GM12872 (cell line): ENCODE measurements at regions not wholly inside any gene's neighbourhood (a gene's known extent, or its start where the extent isn't known, plus 50 kb on each side); places are given as distances from the start of the nearest gene placed in this dataset.
A peak's percentile ranks its signal among the peaks of the same experiment; 100 is the strongest.

Source experiments
- TF ChIP-seq, protein P1 (sequence below): IDR thresholded peaks from 3 replicates; pipeline ENCODE4 v1.5.1; 2011; ENCODE audit warnings: low read depth, mild to moderate bottlenecking, low read length, moderate library complexity; ENCODE audit not compliant: insufficient read depth

DNA sequence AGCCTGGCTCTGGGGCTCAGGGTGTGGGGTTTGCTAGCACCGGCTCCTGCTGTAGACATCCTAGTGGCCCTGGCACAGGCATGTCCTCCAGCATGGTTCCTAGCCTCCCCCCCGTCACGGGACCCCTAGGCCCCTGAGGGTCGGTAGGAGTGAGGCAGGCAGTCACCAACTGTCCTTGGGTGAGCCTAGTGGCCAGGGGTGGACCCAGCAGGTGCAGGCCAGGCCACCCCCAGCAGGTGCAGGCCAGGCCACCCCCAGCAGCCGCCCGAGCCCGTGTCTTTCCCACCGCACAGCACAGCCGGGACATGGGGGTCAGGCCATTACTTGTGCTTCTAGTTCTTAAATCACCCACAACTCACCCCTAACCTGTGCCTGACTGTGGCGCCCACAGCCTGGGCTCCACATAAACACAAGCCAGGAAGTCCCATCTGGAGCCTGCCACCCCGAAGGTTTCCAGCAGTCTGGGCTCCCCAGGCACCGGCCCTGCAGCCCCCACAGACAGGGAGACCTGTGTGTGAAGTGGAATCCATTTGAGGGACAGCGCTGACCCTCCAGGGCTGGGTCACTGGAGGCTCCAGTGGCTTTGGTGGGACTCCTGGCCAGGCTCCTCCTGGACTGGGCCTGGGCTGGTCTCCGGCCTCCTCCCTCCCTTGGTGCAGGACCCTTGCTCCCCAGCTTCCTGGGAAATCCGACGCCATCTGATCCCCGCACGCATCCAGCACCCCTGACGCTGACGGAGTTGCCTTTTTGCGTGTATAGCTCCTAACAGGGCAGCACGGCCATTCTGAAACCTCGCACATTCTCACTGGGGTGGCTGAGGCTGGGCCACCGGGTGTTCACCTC is 114.1 kb upstream of the LPCAT1 start:
- TF ChIP-seq, protein P1, sequence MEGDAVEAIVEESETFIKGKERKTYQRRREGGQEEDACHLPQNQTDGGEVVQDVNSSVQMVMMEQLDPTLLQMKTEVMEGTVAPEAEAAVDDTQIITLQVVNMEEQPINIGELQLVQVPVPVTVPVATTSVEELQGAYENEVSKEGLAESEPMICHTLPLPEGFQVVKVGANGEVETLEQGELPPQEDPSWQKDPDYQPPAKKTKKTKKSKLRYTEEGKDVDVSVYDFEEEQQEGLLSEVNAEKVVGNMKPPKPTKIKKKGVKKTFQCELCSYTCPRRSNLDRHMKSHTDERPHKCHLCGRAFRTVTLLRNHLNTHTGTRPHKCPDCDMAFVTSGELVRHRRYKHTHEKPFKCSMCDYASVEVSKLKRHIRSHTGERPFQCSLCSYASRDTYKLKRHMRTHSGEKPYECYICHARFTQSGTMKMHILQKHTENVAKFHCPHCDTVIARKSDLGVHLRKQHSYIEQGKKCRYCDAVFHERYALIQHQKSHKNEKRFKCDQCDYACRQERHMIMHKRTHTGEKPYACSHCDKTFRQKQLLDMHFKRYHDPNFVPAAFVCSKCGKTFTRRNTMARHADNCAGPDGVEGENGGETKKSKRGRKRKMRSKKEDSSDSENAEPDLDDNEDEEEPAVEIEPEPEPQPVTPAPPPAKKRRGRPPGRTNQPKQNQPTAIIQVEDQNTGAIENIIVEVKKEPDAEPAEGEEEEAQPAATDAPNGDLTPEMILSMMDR, result no peak

DNA sequence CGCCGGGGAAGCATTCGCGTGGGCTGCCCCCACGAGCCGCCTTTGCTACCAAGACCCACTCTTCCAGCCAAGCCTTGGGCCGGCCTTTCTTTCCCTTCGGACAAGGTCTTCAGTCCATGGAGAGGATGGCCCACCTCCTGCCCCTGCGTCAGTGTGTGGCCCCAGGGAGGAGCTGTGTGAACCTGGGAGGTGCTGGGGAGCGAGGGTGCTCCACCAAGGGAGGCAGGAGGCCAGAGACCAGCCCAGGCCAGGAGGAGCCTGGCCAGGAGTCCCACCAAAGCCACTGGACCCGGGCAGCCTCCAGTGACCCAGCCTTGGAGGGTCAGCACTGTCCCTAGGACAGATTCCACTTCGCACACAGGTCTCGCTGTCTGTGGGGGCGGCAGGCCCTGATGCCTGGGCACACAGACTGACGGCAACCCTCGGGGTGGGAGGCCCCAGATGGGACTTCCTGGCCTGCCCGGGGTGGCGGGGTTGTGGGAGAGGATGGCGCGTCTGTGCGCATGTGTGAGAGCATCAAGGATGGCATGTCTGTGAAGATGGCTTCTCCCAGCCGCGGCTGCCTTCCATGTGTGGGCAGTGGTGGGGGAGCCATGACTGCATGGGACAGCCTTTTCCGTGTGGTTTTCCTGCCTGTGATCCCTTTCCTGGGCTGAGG is 113.3 kb upstream of the LPCAT1 start:
- TF ChIP-seq, protein P1, result no peak

DNA sequence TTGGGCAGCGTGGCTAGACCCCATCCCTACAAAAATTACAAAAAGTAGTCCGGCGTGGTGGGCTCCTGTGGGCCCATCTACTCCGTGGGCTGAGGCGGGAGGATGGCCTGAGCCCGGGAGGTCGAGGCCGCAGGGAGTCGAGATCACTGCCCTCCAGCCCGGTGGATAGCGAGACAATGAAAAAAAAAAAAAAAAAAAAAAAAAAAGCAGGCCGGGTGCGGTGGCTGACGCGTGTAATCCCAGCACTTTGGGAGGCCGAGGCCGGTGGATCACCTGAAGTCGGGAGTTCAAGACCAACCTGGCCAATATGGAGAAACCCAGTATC is 110.5 kb upstream of the LPCAT1 start:
- TF ChIP-seq, protein P1, result no peak

- TF ChIP-seq, protein P1, result no peak
Observed at GRCh38 chr5:1633605-1634336, 110.0 kb upstream of the LPCAT1 start.

DNA sequence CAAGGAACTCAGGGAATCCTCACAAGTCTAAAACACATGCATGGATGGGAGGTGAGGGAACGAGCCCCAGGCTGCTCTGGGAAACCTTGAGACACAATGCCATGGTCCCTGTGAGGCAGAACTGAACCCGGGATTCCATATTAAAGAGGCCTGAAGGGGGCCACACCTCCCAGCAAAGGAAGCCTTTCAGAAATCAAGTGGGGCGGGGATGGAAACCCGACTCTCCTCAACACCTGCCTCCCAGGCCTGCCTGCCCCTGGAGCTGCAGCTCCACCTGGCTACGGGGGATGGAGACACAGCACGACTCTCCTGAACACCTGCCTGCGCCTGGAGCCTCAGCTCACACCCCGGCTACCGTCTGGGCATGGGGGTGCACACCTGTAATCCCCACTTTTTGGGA is 77.8 kb upstream of the LPCAT1 start:
- TF ChIP-seq, protein P1, result 0 out of 3 replicates have a peak, but pooled peaks have one; percentile 6

- TF ChIP-seq, protein P1, result peak; percentile 58
Observed at GRCh38 chr5:1598950-1599737, 75.4 kb upstream of the LPCAT1 start.
